Tibial nerve (tissue), 3 donors: ENCODE measurements at regions not wholly inside any gene's neighbourhood (a gene's known extent, or its start where the extent isn't known, plus 50 kb on each side); places are given as distances from the start of the nearest gene placed in this dataset.

Experiments
- POLR2A ChIP-seq, 2 donors: fragments of 450-650 bp; IDR thresholded peaks; one replicate each; pipeline ENCODE4 v1.6.1; 2017; ENCODE audit warnings: antibody characterized with exemption in 2 of 2, mild to moderate bottlenecking in 2 of 2, moderate library complexity in 2 of 2
- TF ChIP-seq, protein P1 (sequence below), 5 experiments: fragments of 200-600 bp in 3 of 5; fragments of 450-650 bp in 2 of 5; sonication (generic) in 3 of 5; IDR thresholded peaks; one replicate each; pipeline ENCODE4 v1.5.1; 2016 to 2019; ENCODE audit warnings: antibody characterized with exemption in 5 of 5, mild to moderate bottlenecking in 3 of 5, moderate library complexity in 2 of 5

DNA sequence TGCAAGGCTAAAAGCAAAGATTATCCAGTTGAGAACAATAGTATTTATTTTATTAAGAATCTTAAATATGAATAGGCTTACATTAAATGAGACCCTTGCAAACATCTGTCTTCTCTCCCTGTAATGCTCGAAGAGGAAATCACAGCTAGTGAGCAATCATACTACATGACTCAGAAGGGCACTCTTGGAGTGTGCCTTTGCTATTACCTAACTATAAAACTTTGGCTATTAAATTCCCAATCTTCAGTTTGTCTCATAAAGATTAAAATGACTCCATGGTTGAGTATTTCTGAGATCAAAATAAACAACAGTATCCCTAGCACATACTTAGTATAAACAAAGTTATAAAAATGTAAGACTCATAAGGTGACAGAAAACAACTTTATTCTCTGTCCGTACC, 296.9 kb downstream of the KCNJ3 start:
- TF ChIP-seq, protein P1, sequence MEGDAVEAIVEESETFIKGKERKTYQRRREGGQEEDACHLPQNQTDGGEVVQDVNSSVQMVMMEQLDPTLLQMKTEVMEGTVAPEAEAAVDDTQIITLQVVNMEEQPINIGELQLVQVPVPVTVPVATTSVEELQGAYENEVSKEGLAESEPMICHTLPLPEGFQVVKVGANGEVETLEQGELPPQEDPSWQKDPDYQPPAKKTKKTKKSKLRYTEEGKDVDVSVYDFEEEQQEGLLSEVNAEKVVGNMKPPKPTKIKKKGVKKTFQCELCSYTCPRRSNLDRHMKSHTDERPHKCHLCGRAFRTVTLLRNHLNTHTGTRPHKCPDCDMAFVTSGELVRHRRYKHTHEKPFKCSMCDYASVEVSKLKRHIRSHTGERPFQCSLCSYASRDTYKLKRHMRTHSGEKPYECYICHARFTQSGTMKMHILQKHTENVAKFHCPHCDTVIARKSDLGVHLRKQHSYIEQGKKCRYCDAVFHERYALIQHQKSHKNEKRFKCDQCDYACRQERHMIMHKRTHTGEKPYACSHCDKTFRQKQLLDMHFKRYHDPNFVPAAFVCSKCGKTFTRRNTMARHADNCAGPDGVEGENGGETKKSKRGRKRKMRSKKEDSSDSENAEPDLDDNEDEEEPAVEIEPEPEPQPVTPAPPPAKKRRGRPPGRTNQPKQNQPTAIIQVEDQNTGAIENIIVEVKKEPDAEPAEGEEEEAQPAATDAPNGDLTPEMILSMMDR (IDR thresholded peaks at IDR 0.05) = no peak
- no peak for TF ChIP-seq POLR2A (IDR thresholded peaks at IDR 0.05)
